IMR-90 (cell line): ENCODE measurements at regions not wholly inside any gene's neighbourhood (a gene's known extent, or its start where the extent isn't known, plus 50 kb on each side); places are given as distances from the start of the nearest gene placed in this dataset.
"Not testable (repeated sequence)": the region's sequence is repeated elsewhere in the genome, so short reads cannot be mapped to it uniquely, and the experiment has no call there.

ENCODE experiments used
- ATAC-seq: fragments of 200-7000 bp; cut with Tn5 transposase; 2 replicates; pipeline ENCODE4 v1.9.1; 2020; ENCODE audit warnings: low read depth, mild to moderate bottlenecking, moderate library complexity
- BruUV-seq: library from RNA; stranded (reverse); fragments of 400-500 nt; replicated peaks from 2 replicates; lab custom pipeline; 2021; lab: Mats Ljungman, UMichigan
- CTCF ChIA-PET: fragments of 300-600 bp; formaldehyde crosslinking; extraction: SDS; loops from one replicate; lab custom pipeline; 2021; ENCODE audit warnings: antibody characterized with exemption; lab: Yijun Ruan, JAX
- POLR2A ChIA-PET: fragments of 300-600 bp; sonication (Branson Sonifier 250); formaldehyde crosslinking; loops from one replicate; lab custom pipeline; 2022; ENCODE audit warnings: antibody characterized with exemption; ENCODE audit not compliant: unreplicated experiment; lab: Charles Lee
- DNase-seq: peaks from one replicate; pipeline ENCODE4 v3.0.0; 2013
- H2AFZ ChIP-seq: replicated peaks from 2 replicates; pipeline ENCODE3; 2013; ENCODE audit warnings: low read length, mild to moderate bottlenecking; ENCODE audit not compliant: poor library complexity
- H2AK5ac ChIP-seq: 2 replicates; pipeline ENCODE4 v1.6.1; 2013; ENCODE audit warnings: low read depth, low read length, inconsistent platforms
- H2AK9ac ChIP-seq: replicated peaks from 2 replicates; pipeline ENCODE3; 2013; ENCODE audit warnings: mild to moderate bottlenecking, low read depth, low read length, moderate library complexity; ENCODE audit not compliant: poor library complexity
- H2BK120ac ChIP-seq: 2 replicates; pipeline ENCODE4 v1.6.1; 2013; ENCODE audit warnings: low read depth, low read length, inconsistent platforms
- H2BK15ac ChIP-seq: 3 replicates; pipeline ENCODE4 v1.6.1; 2013; ENCODE audit warnings: low read depth, low read length, inconsistent platforms
- H2BK20ac ChIP-seq: 2 replicates; pipeline ENCODE4 v1.6.1; 2013; ENCODE audit warnings: low read depth, mild to moderate bottlenecking, inconsistent platforms, low read length, moderate library complexity
- H2BK5ac ChIP-seq: 2 replicates; pipeline ENCODE4 v1.6.1; 2013; ENCODE audit warnings: mild to moderate bottlenecking, low read depth, low read length, inconsistent platforms; ENCODE audit not compliant: poor library complexity, severe bottlenecking
- H3K14ac ChIP-seq: replicated peaks from 2 replicates; pipeline ENCODE4 v1.6.1; 2013; ENCODE audit warnings: low read depth, low read length, inconsistent platforms
- H3K18ac ChIP-seq: 2 replicates; pipeline ENCODE4 v1.6.1; 2013; ENCODE audit warnings: low read depth, low read length, control low read depth
- H3K23ac ChIP-seq: 2 replicates; pipeline ENCODE4 v1.6.1; 2013; ENCODE audit warnings: low read depth, low read length, inconsistent platforms
- H3K27ac ChIP-seq: 2 replicates; pipeline ENCODE4 v1.5.1; 2013; ENCODE audit warnings: mild to moderate bottlenecking, control low read depth, low read length; ENCODE audit not compliant: insufficient read depth
- H3K27me3 ChIP-seq: 2 replicates; pipeline ENCODE4 v1.6.1; 2013; ENCODE audit warnings: low read length; ENCODE audit not compliant: control insufficient read depth, insufficient read depth
- H3K36me3 ChIP-seq: 2 replicates; pipeline ENCODE4 v1.6.1; 2013; ENCODE audit warnings: low read length, mixed read lengths; ENCODE audit not compliant: control insufficient read depth, insufficient read depth
- H3K4ac ChIP-seq: 2 replicates; pipeline ENCODE4 v1.6.1; 2013; ENCODE audit warnings: low read depth, low read length, inconsistent platforms
- H3K4me1 ChIP-seq: 2 replicates; pipeline ENCODE4 v1.6.1; 2013; ENCODE audit warnings: low read length, mixed read lengths; ENCODE audit not compliant: control insufficient read depth, insufficient read depth
- H3K4me2 ChIP-seq: 2 replicates; pipeline ENCODE4 v1.6.1; 2013; ENCODE audit warnings: low read depth, mild to moderate bottlenecking, control low read depth, low read length, moderate library complexity
- H3K4me3 ChIP-seq: 2 replicates; pipeline ENCODE4 v1.5.1; 2013; ENCODE audit warnings: low read depth, mild to moderate bottlenecking, control low read depth, low read length, moderate library complexity; ENCODE audit not compliant: insufficient read depth
- H3K56ac ChIP-seq: 2 replicates; pipeline ENCODE4 v1.6.1; 2013; ENCODE audit warnings: low read length, inconsistent platforms; ENCODE audit not compliant: insufficient read depth; ENCODE audit errors: extremely low read depth
- H3K79me1 ChIP-seq, 2 experiments: 2 replicates each; pipeline ENCODE4 v1.6.1; 2013; ENCODE audit warnings: low read length in 2 of 2, inconsistent platforms in 1 of 2, low read depth in 1 of 2
- H3K9ac ChIP-seq: 2 replicates; pipeline ENCODE4 v1.6.1; 2013; ENCODE audit warnings: low read depth, low read length, control low read depth
- H3K9me1 ChIP-seq: 2 replicates; pipeline ENCODE4 v1.6.1; 2013; ENCODE audit warnings: low read length, inconsistent platforms; ENCODE audit not compliant: insufficient read depth
- H3K9me3 ChIP-seq: 2 replicates; pipeline ENCODE4 v1.6.1; 2013; ENCODE audit warnings: low read length; ENCODE audit not compliant: control insufficient read depth, insufficient read depth
- H4K20me1 ChIP-seq: 2 replicates; pipeline ENCODE4 v1.6.1; 2013; ENCODE audit warnings: low read length, inconsistent platforms; ENCODE audit not compliant: insufficient read depth
- H4K5ac ChIP-seq: 2 replicates; pipeline ENCODE4 v1.6.1; 2013; ENCODE audit warnings: mild to moderate bottlenecking, low read depth, low read length, control low read depth
- H4K8ac ChIP-seq, 2 experiments: 2 replicates each; pipeline ENCODE4 v1.6.1; 2013; ENCODE audit warnings: low read depth in 2 of 2, low read length in 2 of 2, control low read depth in 1 of 2, inconsistent platforms in 1 of 2
- H4K91ac ChIP-seq: 2 replicates; pipeline ENCODE4 v1.6.1; 2013; ENCODE audit warnings: low read depth, low read length, inconsistent platforms; ENCODE audit not compliant: insufficient read depth
- WGBS, 2 experiments: methylation state at CpG; one replicate each; pipeline versions ENCODE4 v1.1.5 to v1.1.7; 2013; ENCODE audit warnings: missing lambda C conversion rate in 2 of 2; ENCODE audit not compliant: insufficient read length in 1 of 2; ENCODE audit errors: extremely low coverage in 2 of 2; 5-methylcytosine and 5-hydroxymethylcytosine counted together
- dilution Hi-C: fragments of 300-500 bp; cut with HindIII; formaldehyde crosslinking; loops from one replicate; pipeline ENCODE4 v1.14.3; 2018; ENCODE audit warnings: low sequenced_read_pairs; ENCODE audit not compliant: unreplicated experiment
- in situ Hi-C: fragments of 300-500 bp; cut with MboI; formaldehyde crosslinking; loops from 3 replicates; pipeline ENCODE4 v1.14.3; 2019; ENCODE audit warnings: low sequenced_read_pairs, inconsistent platforms, mixed read lengths
- intact Hi-C: fragments of 100-400 bp; cut with micrococcal nuclease; formaldehyde crosslinking; loops from 2 replicates; pipeline ENCODE4 v1.10.0; 2022

DNA sequence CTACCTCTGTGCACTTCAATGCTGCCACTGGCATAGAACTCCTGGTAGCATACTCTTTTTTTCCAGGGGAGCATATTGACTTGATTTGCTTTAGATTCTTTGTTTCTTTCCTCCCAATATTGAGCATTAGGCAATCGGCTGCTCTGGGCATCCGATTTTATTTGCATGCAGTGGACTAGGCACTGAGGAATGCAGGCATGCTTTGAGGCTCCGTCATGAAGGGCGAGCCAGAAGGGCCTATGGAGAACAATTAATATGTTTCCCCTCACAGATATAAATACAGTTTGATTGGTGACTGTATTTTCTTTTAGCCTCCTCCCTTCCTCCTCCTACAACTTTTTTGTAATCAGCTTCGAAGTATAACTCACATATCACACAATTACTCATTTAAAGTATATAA, 1918.2 kb downstream of the KHDRBS2 start:
- WGBS, 2 experiments, result no CpG with 5 or more reads among the region's 5 CpGs
- H4K20me1 ChIP-seq, H3K4me1 ChIP-seq, H3K9me3 ChIP-seq, in situ Hi-C loops, H4K5ac ChIP-seq, H2AK9ac ChIP-seq, H3K9ac ChIP-seq, H3K27me3 ChIP-seq, H3K4me2 ChIP-seq, H3K23ac ChIP-seq, H3K56ac ChIP-seq, H3K36me3 ChIP-seq, H2BK20ac ChIP-seq, H4K91ac ChIP-seq, H3K4ac ChIP-seq, H3K4me3 ChIP-seq, H3K79me1 ChIP-seq, dilution Hi-C loops, POLR2A ChIA-PET, H3K18ac ChIP-seq, H3K14ac ChIP-seq, H2AFZ ChIP-seq, H3K9me1 ChIP-seq, H2BK120ac ChIP-seq, intact Hi-C loops, H2BK15ac ChIP-seq, CTCF ChIA-PET, BruUV-seq, ATAC-seq, H3K27ac ChIP-seq, H2AK5ac ChIP-seq, H2BK5ac ChIP-seq, H4K8ac ChIP-seq: not testable (repeated sequence)
- DNase-seq, result peak; percentile 6

DNA sequence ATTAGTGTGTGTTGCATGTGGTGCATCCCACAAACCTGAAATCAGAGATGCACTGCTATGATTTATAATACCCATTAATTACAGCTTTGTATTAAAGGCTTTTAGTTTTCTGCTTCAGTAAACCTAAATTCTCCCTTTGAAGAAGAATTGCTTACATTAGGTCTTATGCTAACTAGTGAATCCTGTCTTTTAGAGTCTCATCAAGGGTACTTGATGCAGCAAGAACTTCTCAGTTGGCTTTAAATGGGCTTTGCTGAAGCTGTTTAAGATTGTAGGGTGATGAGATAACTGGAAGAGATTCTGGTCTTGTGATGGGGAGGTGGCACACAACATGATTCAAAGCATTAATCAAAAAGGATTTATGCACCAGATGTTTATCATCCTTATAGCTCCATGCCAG, 1920.1 kb downstream of the KHDRBS2 start:
- H2BK5ac ChIP-seq, H4K8ac ChIP-seq, H3K9ac ChIP-seq, H3K27me3 ChIP-seq, H2BK15ac ChIP-seq, POLR2A ChIA-PET, H4K91ac ChIP-seq, H3K9me1 ChIP-seq, CTCF ChIA-PET, intact Hi-C loops, H3K4me1 ChIP-seq, H2AK5ac ChIP-seq, H2AFZ ChIP-seq, H3K79me1 ChIP-seq, ATAC-seq, H3K9me3 ChIP-seq, in situ Hi-C loops, H3K4me3 ChIP-seq, H3K27ac ChIP-seq, H3K14ac ChIP-seq, H2BK120ac ChIP-seq, DNase-seq, H3K4ac ChIP-seq, H4K5ac ChIP-seq, H2BK20ac ChIP-seq, H3K23ac ChIP-seq, BruUV-seq, H3K36me3 ChIP-seq, H3K56ac ChIP-seq, H3K18ac ChIP-seq, dilution Hi-C loops, H3K4me2 ChIP-seq, H4K20me1 ChIP-seq, H2AK9ac ChIP-seq: not testable (repeated sequence)
